ENCODE measurements at regions not wholly inside any gene's neighbourhood (a gene's known extent, or its start where the extent isn't known, plus 50 kb on each side); places are given as distances from the start of the nearest gene placed in this dataset.

DNA sequence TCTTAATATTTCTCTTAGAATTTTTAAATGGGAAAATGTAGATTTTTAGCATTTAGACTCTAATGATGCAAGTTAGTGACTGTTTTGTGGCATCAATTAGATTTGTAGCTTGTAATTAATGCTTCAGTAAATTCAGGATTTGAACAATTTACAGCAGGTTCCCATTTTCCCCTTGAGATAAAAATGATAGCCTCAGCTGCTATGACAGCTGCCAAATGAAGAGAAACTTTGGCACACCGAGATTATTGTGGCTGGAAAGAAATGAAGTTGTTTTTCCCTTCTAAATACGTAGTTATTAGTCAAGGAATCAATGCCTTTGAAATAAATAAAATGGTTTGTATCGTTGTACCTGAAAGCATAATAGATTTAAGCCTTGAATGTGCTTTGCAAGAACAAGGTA lies 206.4 kb upstream of the P2RY1 start:
- Histone ChIP-seq H3K4me1 (ENCODE audit: control insufficient read depth, insufficient read depth, low read depth, low read length) (no peaks in the 10 kb centered on the region), H3K36me3 (ENCODE audit: control insufficient read depth in 1 of 2, insufficient read depth in 2 of 2, low read depth in 1 of 2, low read length in 2 of 2) (no peaks in the 10 kb centered on the region), H3K9ac (ENCODE audit: low read length) (no peak overlapping the region), H3K23ac (ENCODE audit: low read length in 2 of 2) (no peak overlapping the region), H2BK5ac (ENCODE audit: low read depth, low read length, poor library complexity, severe bottlenecking) (no peak overlapping the region), H2BK120ac (ENCODE audit: low read depth, low read length) (no peak overlapping the region), H3K4ac (ENCODE audit: low read depth in 1 of 2, low read length in 2 of 2) (no peak overlapping the region), H3K14ac (ENCODE audit: low read length in 2 of 2) (no peak overlapping the region), H2BK15ac (ENCODE audit: low read depth, poor library complexity, severe bottlenecking) (no peak overlapping the region), H4K91ac (ENCODE audit: low read length) (no peak overlapping the region), H2AK5ac (ENCODE audit: low read length, severe bottlenecking) (no peak overlapping the region), H3K18ac (ENCODE audit: low read depth in 1 of 2, low read length in 2 of 2) (no peak overlapping the region), H3K27me3 (ENCODE audit: control insufficient read depth in 1 of 2, insufficient read depth in 1 of 2, low read length in 2 of 2) (no peaks in the 10 kb centered on the region), H2BK12ac (ENCODE audit: low read length in 2 of 2) (no peak overlapping the region), H3K9me3 (ENCODE audit: control insufficient read depth, low read length) (no peaks in the 10 kb centered on the region), H3K4me2 (ENCODE audit: low read length, poor library complexity, severe bottlenecking) (no peak overlapping the region), H2AFZ (ENCODE audit: low read depth, low read length) (no peak overlapping the region), H3K27ac (ENCODE audit: low read length, poor library complexity, severe bottlenecking) (no peak overlapping the region), H4K8ac (ENCODE audit: low read length) (no peak overlapping the region), H3K4me3 (ENCODE audit: insufficient read depth in 1 of 2, low read depth in 1 of 2, low read length in 2 of 2) (no peak overlapping the region), H3K79me1 (replicated peaks; ENCODE audit: low read length, poor library complexity, severe bottlenecking) (no peaks in the 10 kb centered on the region)
- DNase-seq: no peak
- WGBS: 95% methylated on average over 2 of the region's 3 CpGs

DNA sequence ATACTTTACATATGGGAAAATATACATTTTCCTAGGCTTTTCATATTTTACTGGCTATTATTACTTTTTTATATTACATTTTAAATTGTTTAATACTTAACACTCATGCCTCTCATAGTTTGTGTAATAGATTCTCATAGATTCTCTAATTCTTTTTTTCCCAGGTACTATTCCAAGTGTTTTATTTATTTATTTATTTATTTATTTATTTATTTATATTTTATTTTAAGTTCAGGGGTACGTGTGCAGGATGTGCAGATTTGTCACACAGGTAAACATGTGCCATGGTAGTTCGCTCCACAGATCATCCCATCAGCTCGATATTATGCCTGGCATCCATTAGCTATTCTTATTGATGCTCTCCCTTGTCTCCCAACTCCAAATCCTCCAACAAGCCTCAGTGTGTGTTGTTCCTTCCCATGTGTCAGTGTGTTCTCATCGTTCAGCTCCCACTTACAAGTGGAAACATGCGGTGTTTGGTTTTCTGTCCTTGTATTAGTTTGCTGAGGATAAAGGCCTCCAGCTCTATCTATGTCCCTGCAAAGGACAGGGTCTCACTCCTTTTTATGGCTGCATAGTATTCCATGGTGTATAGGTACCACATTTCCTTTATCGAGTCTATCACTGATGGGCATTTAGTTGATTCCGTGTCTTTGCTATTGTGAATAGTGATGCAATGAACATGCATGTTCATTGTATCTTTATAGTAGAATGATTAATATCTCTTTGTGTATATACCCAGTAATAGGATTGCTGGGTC lies 205.4 kb upstream of the P2RY1 start:
- no peaks in the 10 kb centered on the region for H3K79me1 ChIP-seq (replicated peaks; ENCODE audit: low read length, poor library complexity, severe bottlenecking)
- H4K8ac ChIP-seq (ENCODE audit: low read length): no peak overlapping the region
- H3K4me1 ChIP-seq (ENCODE audit: control insufficient read depth, insufficient read depth, low read depth, low read length): no peaks in the 10 kb centered on the region
- H3K23ac ChIP-seq (ENCODE audit: low read length in 2 of 2): no peak overlapping the region
- H3K9ac ChIP-seq (ENCODE audit: low read length): no peak overlapping the region
- H3K27me3 ChIP-seq (ENCODE audit: control insufficient read depth in 1 of 2, insufficient read depth in 1 of 2, low read length in 2 of 2): no peaks in the 10 kb centered on the region
- H3K36me3 ChIP-seq (ENCODE audit: control insufficient read depth in 1 of 2, insufficient read depth in 2 of 2, low read depth in 1 of 2, low read length in 2 of 2): no peaks in the 10 kb centered on the region
- H3K18ac ChIP-seq (ENCODE audit: low read depth in 1 of 2, low read length in 2 of 2): no peak overlapping the region
- H2AFZ ChIP-seq (ENCODE audit: low read depth, low read length): no peak overlapping the region
- no peak overlapping the region for H3K4ac ChIP-seq (ENCODE audit: low read depth in 1 of 2, low read length in 2 of 2)
- no peak overlapping the region for H4K91ac ChIP-seq (ENCODE audit: low read length)
- no peak overlapping the region for H2AK5ac ChIP-seq (ENCODE audit: low read length, severe bottlenecking)
- H2BK120ac ChIP-seq (ENCODE audit: low read depth, low read length): no peak overlapping the region
- no peak for DNase-seq
- H3K27ac ChIP-seq (ENCODE audit: low read length, poor library complexity, severe bottlenecking): no peak overlapping the region
- no peak overlapping the region for H3K14ac ChIP-seq (ENCODE audit: low read length in 2 of 2)
- no peak overlapping the region for H2BK12ac ChIP-seq (ENCODE audit: low read length in 2 of 2)
- H3K4me3 ChIP-seq (ENCODE audit: insufficient read depth in 1 of 2, low read depth in 1 of 2, low read length in 2 of 2): no peak overlapping the region
- H3K9me3 ChIP-seq (ENCODE audit: control insufficient read depth, low read length): no peaks in the 10 kb centered on the region
- no peak overlapping the region for H2BK5ac ChIP-seq (ENCODE audit: low read depth, low read length, poor library complexity, severe bottlenecking)
- no peak overlapping the region for H3K4me2 ChIP-seq (ENCODE audit: low read length, poor library complexity, severe bottlenecking)
- no peak overlapping the region for H2BK15ac ChIP-seq (ENCODE audit: low read depth, poor library complexity, severe bottlenecking)
- WGBS: 95% methylated on average over 7 of the region's 7 CpGs

DNA sequence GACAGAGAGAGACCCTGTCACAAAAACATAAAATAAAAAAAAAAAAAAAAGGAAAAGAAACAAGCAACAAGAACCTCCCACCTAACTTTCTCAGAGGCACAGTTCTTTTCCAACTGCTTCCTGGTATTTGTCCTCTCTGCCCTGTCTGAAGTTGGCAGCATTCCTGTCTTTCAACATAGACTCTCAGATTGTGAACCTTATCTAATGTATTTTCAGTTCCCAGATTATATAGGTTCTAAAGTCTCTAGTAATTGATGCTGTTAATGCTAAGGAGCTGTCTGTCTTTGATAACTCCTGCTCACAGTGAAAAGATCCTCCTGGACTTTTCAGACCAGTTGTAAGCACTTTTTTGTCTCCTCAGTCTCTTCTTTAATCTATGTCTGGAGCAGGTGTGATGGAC lies 199.5 kb upstream of the P2RY1 start:
- Histone ChIP-seq H3K14ac (ENCODE audit: low read length in 2 of 2) (no peak overlapping the region), H3K36me3 (ENCODE audit: control insufficient read depth in 1 of 2, insufficient read depth in 2 of 2, low read depth in 1 of 2, low read length in 2 of 2) (no peaks in the 10 kb centered on the region), H4K91ac (ENCODE audit: low read length) (no peak overlapping the region), H3K9me3 (ENCODE audit: control insufficient read depth, low read length) (no peaks in the 10 kb centered on the region), H3K4me1 (ENCODE audit: control insufficient read depth, insufficient read depth, low read depth, low read length) (no peaks in the 10 kb centered on the region), H3K4ac (ENCODE audit: low read depth in 1 of 2, low read length in 2 of 2) (no peak overlapping the region), H2AK5ac (ENCODE audit: low read length, severe bottlenecking) (no peak overlapping the region), H2BK12ac (ENCODE audit: low read length in 2 of 2) (no peak overlapping the region), H2BK15ac (ENCODE audit: low read depth, poor library complexity, severe bottlenecking) (no peak overlapping the region), H3K4me2 (ENCODE audit: low read length, poor library complexity, severe bottlenecking) (no peak overlapping the region), H4K8ac (ENCODE audit: low read length) (no peak overlapping the region), H3K23ac (ENCODE audit: low read length in 2 of 2) (no peak overlapping the region), H3K9ac (ENCODE audit: low read length) (no peak overlapping the region), H2BK120ac (ENCODE audit: low read depth, low read length) (no peak overlapping the region), H3K4me3 (ENCODE audit: insufficient read depth in 1 of 2, low read depth in 1 of 2, low read length in 2 of 2) (no peak overlapping the region), H3K79me1 (replicated peaks; ENCODE audit: low read length, poor library complexity, severe bottlenecking) (no peaks in the 10 kb centered on the region), H3K27ac (ENCODE audit: low read length, poor library complexity, severe bottlenecking) (no peak overlapping the region), H3K18ac (ENCODE audit: low read depth in 1 of 2, low read length in 2 of 2) (no peak overlapping the region), H2AFZ (ENCODE audit: low read depth, low read length) (no peak overlapping the region), H2BK5ac (ENCODE audit: low read depth, low read length, poor library complexity, severe bottlenecking) (no peak overlapping the region), H3K27me3 (ENCODE audit: control insufficient read depth in 1 of 2, insufficient read depth in 1 of 2, low read length in 2 of 2) (no peaks in the 10 kb centered on the region)
- no peak for DNase-seq

DNA sequence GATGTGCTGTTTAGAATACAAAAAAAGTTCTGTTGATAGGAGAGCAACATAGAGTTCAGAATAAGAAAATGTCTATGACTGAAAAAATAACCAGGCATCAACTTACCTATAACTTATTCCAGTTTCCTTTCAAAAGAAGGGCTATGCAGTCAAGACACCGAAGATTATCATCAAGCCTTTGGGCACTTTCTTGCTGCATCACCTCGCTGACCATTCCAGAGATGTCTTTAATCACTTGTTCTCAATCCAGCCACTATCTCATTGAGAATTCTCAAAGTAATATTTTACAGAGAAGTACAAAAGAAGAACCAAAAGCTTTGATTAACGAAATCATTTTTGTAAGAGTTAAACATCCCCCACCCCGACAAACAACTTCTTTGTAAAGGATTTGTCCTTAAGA lies 198.3 kb upstream of the P2RY1 start:
- Histone ChIP-seq H3K14ac (ENCODE audit: low read length in 2 of 2) (no peak overlapping the region), H2BK5ac (ENCODE audit: low read depth, low read length, poor library complexity, severe bottlenecking) (no peak overlapping the region), H2BK120ac (ENCODE audit: low read depth, low read length) (no peak overlapping the region), H3K27ac (ENCODE audit: low read length, poor library complexity, severe bottlenecking) (no peak overlapping the region), H3K9me3 (ENCODE audit: control insufficient read depth, low read length) (no peaks in the 10 kb centered on the region), H2AFZ (ENCODE audit: low read depth, low read length) (no peak overlapping the region), H2BK15ac (ENCODE audit: low read depth, poor library complexity, severe bottlenecking) (no peak overlapping the region), H3K4me3 (ENCODE audit: insufficient read depth in 1 of 2, low read depth in 1 of 2, low read length in 2 of 2) (no peak overlapping the region), H3K4me1 (ENCODE audit: control insufficient read depth, insufficient read depth, low read depth, low read length) (no peaks in the 10 kb centered on the region), H3K18ac (ENCODE audit: low read depth in 1 of 2, low read length in 2 of 2) (no peak overlapping the region), H3K4ac (ENCODE audit: low read depth in 1 of 2, low read length in 2 of 2) (no peak overlapping the region), H2AK5ac (ENCODE audit: low read length, severe bottlenecking) (no peak overlapping the region), H3K9ac (ENCODE audit: low read length) (no peak overlapping the region), H4K91ac (ENCODE audit: low read length) (no peak overlapping the region), H3K23ac (ENCODE audit: low read length in 2 of 2) (no peak overlapping the region), H2BK12ac (ENCODE audit: low read length in 2 of 2) (no peak overlapping the region), H3K27me3 (ENCODE audit: control insufficient read depth in 1 of 2, insufficient read depth in 1 of 2, low read length in 2 of 2) (no peaks in the 10 kb centered on the region), H3K36me3 (ENCODE audit: control insufficient read depth in 1 of 2, insufficient read depth in 2 of 2, low read depth in 1 of 2, low read length in 2 of 2) (no peaks in the 10 kb centered on the region), H3K79me1 (replicated peaks; ENCODE audit: low read length, poor library complexity, severe bottlenecking) (no peaks in the 10 kb centered on the region), H4K8ac (ENCODE audit: low read length) (no peak overlapping the region), H3K4me2 (ENCODE audit: low read length, poor library complexity, severe bottlenecking) (no peak overlapping the region)
- DNase-seq: no peak
- WGBS: 96% methylated on average over 2 of the region's 4 CpGs
